ENCODE measurements at regions not wholly inside any gene's neighbourhood (a gene's known extent, or its start where the extent isn't known, plus 50 kb on each side); places are given as distances from the start of the nearest gene placed in this dataset.

DNA sequence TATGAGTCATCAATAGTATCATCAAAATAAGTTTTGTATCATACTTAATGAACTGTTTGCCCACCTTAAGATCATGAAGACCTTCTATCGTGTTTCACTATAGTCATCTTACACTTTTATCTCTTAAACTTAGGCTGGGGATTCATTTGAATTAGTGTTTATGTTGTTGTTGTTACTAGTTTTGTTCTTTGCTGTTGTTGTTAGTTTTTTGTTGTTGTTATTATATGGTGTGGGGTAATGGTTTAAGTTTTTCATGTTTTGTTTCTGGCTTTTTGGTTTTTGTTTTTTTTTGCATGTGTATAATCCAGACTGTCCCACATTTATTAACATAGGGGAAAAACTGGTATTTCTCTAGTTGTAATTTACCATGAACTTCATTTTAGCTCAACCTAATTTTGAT lies 965.1 kb upstream of the MIR17HG start:
- Mint-ChIP-seq H3K9me3 (peaks cover 5 to 9% of the 10 kb centered on the region in 2 donors), H3K4me1 (ENCODE audit: low read depth) (no peaks in the 10 kb centered on the region), H3K4me3 (no peak overlapping the region), H3K36me3 (ENCODE audit: insufficient read depth in 2 of 2) (no peaks in the 10 kb centered on the region), H3K27ac (no peak overlapping the region), H3K27me3 (ENCODE audit: low read depth) (no peaks in the 10 kb centered on the region)
- DNase-seq (no peak), ATAC-seq (replicated peaks in 1 of 2) (no peak)

DNA sequence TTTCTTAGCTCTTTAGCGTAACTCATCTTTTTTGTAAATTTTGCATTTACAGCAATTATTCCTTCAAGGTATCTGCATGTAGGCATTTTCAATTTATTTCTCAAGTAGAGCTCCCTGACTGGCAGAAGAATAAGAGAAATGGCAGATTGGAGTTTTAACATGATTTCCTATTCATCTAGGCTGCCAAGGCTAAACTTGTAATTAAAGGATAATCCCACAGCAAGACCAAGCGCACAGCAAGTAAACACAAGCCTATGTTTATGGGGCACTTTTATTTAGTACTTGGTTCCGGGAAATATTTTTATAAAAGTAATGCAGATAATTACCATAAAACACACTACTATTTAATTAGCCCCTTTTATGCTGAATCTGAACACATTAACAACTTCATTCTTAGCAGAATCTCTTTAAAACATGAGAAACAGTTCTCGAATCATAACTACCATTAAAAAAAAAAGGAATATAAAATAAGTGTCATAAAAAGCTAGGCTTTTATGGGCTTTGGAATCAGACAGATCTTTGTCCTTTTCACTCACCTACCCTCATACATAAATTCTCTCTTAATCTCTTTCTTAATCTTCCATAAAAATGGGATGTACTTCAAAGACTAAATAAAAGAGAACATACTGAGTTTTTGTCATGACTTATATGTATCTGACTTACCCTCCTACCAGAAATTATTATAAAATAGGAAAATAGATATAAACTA lies 961.6 kb upstream of the MIR17HG start:
- Mint-ChIP-seq H3K27me3 (ENCODE audit: low read depth) (no peaks in the 10 kb centered on the region), H3K36me3 (ENCODE audit: insufficient read depth in 2 of 2) (peaks cover 2 to 4% of the 10 kb centered on the region in 2 donors), H3K4me3 (no peak overlapping the region), H3K4me1 (ENCODE audit: low read depth) (no peaks in the 10 kb centered on the region), H3K9me3 (peaks cover 15 to 16% of the 10 kb centered on the region in 2 donors), H3K27ac (no peak overlapping the region)
- ATAC-seq (replicated peaks in 1 of 2) = no peak
- DNase-seq = no peak

DNA sequence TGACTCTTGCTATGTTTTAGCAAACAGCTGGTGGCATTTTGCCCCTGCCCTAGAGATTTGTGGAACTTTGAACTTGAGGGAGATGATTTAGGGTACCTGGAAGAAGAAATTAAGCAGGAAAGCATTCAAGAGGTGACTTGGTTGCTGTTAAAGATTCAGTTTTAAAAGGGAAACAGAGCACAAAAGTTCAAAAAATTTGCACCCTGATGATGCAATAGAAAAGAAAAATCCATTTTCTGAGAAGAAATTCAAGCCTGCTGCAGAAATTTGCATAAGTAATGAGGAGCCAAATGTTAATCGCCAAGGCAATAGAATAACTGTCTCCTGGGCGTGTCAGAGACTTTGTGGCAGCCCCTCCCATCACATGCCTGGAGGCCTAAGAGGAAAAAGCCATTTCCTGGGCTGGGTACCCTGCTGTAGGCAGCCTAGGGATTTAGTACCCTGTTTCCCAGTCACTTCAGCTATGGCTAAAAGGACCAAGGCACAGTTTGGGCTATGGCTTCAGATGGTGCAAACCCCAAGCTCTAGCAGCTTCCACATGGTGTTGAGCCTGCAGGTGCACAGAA lies 958.5 kb upstream of the MIR17HG start:
- DNase-seq (no peak), ATAC-seq (replicated peaks in 1 of 2) (no peak)
- Mint-ChIP-seq H3K36me3 (ENCODE audit: insufficient read depth in 2 of 2) (peaks cover 2 to 5% of the 10 kb centered on the region in 2 donors), H3K27me3 (ENCODE audit: low read depth) (no peaks in the 10 kb centered on the region), H3K4me3 (no peak overlapping the region), H3K27ac (no peak overlapping the region), H3K4me1 (ENCODE audit: low read depth) (no peaks in the 10 kb centered on the region), H3K9me3 (peaks cover 19% of the 10 kb centered on the region in 2 donors)

DNA sequence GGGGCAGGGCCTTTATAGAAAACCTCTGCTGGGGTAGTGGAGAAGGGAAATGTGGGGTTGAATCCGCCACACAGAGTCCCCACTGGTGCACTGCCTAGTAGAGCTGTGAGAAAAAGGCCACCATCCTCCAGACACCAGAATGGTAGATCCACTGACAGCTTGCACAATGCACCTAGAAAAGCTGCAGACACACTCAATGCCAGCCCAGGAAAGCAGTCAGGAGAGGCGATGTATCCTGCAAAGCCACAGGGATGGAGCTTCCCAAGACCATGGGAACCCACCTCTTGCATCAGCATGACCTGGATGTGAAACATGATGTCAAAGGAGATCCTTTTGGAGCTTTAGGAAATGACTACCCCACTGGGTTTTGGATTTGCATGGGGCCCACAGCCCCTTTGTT lies 958.0 kb upstream of the MIR17HG start:
- no peak overlapping the region for H3K27ac Mint-ChIP-seq
- H3K27me3 Mint-ChIP-seq (ENCODE audit: low read depth) = no peaks in the 10 kb centered on the region
- ATAC-seq (replicated peaks in 1 of 2) (no peak), DNase-seq (no peak)
- H3K4me3 Mint-ChIP-seq = no peak overlapping the region
- H3K9me3 Mint-ChIP-seq = peaks cover 19% of the 10 kb centered on the region in 2 donors
- peaks cover 2 to 5% of the 10 kb centered on the region in 2 donors for H3K36me3 Mint-ChIP-seq (ENCODE audit: insufficient read depth in 2 of 2)
- no peaks in the 10 kb centered on the region for H3K4me1 Mint-ChIP-seq (ENCODE audit: low read depth)

DNA sequence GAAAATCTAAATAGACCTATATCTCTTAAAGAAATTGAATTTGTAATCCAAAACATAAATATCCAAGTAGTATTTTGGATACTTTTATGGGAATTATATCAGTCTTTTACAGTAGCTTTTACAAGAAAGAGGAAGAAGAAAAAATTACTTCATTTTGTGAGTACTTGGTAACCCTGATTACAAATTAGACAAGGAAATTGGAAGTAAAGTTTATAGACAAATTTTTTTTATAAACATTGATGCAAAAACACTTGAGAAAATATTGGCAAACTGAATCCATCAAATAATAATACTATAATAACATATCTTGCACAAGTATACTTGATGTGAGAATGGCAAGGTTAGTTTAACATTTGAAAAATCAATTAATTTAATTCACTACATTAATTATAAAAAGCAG lies 954.1 kb upstream of the MIR17HG start:
- Mint-ChIP-seq H3K27me3 (ENCODE audit: low read depth) (no peaks in the 10 kb centered on the region), H3K4me3 (no peak overlapping the region), H3K9me3 (peaks cover 13 to 15% of the 10 kb centered on the region in 2 donors), H3K27ac (no peak overlapping the region), H3K36me3 (ENCODE audit: insufficient read depth in 2 of 2) (peaks cover 2 to 5% of the 10 kb centered on the region in 2 donors), H3K4me1 (ENCODE audit: low read depth) (no peaks in the 10 kb centered on the region)
- ATAC-seq (replicated peaks in 1 of 2) (no peak), DNase-seq (no peak)

DNA sequence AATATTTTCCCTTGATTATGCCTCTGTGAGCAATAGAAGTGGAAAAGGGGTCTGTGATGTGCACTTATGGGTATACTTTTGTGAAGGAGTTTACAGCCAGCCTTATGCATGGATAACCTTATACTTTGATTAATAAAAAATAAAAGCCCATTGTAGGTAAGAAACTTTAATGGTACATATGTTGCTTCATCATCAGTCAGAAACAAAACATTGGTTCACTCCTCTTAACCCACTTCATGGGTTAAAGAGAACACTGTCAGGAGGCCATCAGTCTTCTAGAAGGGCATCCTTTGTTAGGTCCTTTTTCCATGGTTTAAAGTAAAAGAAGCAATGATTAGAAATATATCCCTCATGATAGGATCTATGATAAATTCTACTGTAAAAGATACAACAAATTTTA lies 952.1 kb upstream of the MIR17HG start:
- Mint-ChIP-seq H3K4me3 (no peak overlapping the region), H3K27ac (no peak overlapping the region), H3K27me3 (ENCODE audit: low read depth) (no peaks in the 10 kb centered on the region), H3K4me1 (ENCODE audit: low read depth) (no peaks in the 10 kb centered on the region), H3K36me3 (ENCODE audit: insufficient read depth in 2 of 2) (peaks cover 0 to 1% of the 10 kb centered on the region in 2 donors), H3K9me3 (peaks cover 13% of the 10 kb centered on the region in 2 donors)
- DNase-seq (no peak), ATAC-seq (replicated peaks in 1 of 2) (no peak)

DNA sequence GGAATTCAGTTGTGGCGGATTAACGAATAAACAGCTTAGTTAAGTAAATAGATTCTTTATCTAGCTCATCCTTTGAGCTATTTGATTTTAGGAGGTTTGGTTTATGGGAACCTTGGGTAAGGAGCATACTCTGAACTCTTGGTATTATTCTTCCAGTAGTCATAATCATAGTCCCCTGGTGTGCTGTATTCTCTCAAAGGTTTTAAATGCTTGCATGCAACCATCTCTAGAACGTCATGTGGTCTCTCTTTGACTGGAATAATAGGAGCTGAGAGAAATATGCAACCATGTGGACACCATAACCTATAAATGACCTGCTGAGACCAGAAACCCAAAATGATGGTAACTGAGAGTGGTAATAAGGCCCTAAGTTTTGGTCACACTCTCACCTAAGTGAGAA lies 951.6 kb upstream of the MIR17HG start:
- Mint-ChIP-seq H3K27ac (no peak overlapping the region), H3K9me3 (peaks cover 12 to 13% of the 10 kb centered on the region in 2 donors), H3K4me1 (ENCODE audit: low read depth) (no peaks in the 10 kb centered on the region), H3K27me3 (ENCODE audit: low read depth) (no peaks in the 10 kb centered on the region), H3K36me3 (ENCODE audit: insufficient read depth in 2 of 2) (peaks cover 0 to 1% of the 10 kb centered on the region in 2 donors), H3K4me3 (no peak overlapping the region)
- DNase-seq = no peak
- no peak for ATAC-seq (replicated peaks in 1 of 2)

DNA sequence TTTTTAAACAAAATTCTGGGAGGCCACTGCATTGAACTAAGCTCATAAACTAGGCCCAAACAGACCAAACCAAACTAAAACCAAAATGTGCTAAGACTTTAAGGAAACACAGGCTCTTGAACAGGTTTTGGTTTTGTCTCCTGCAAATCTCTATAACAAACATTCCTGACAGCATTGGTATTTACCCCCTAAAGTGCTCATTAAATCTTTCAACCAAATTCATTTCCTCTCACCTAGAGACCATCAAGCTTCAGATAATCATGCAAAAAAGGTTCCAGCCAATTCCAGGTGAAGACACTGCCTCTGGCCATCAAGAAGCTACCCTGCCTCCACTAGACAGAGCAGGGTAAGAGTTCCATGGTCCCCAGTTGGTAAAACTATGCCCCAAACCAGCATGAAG lies 951.2 kb upstream of the MIR17HG start:
- DNase-seq (no peak), ATAC-seq (replicated peaks in 1 of 2) (no peak)
- H3K4me1 Mint-ChIP-seq (ENCODE audit: low read depth) = no peaks in the 10 kb centered on the region
- H3K9me3 Mint-ChIP-seq = peaks cover 8 to 9% of the 10 kb centered on the region in 2 donors
- no peaks in the 10 kb centered on the region for H3K27me3 Mint-ChIP-seq (ENCODE audit: low read depth)
- H3K36me3 Mint-ChIP-seq (ENCODE audit: insufficient read depth in 2 of 2) = peaks cover 0 to 1% of the 10 kb centered on the region in 2 donors
- no peak overlapping the region for H3K27ac Mint-ChIP-seq
- no peak overlapping the region for H3K4me3 Mint-ChIP-seq

DNA sequence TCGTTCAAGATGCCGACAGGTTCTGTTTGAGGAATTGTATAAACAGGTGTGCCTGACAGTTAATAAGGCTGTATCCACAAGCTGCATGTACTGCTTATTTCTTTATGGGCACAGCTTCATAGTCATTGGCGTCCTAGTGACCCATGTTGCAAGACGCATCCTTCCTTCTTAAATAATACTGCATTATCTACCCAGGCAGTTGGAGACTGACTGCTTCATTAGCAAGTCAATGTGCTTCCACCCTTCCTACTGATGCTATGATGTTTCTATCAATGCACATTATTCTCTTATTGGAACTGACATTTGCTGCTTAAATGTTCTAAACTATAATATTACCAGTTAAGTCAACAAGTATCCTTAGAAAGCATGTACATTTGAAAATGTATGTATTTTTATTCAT lies 950.0 kb upstream of the MIR17HG start:
- H3K9me3 Mint-ChIP-seq = peaks cover 8% of the 10 kb centered on the region in 2 donors
- H3K27ac Mint-ChIP-seq = no peak overlapping the region
- no peaks in the 10 kb centered on the region for H3K36me3 Mint-ChIP-seq (ENCODE audit: insufficient read depth in 2 of 2)
- H3K27me3 Mint-ChIP-seq (ENCODE audit: low read depth) = no peaks in the 10 kb centered on the region
- H3K4me3 Mint-ChIP-seq = no peak overlapping the region
- DNase-seq (no peak), ATAC-seq (replicated peaks in 1 of 2) (no peak)
- H3K4me1 Mint-ChIP-seq (ENCODE audit: low read depth) = no peaks in the 10 kb centered on the region

DNA sequence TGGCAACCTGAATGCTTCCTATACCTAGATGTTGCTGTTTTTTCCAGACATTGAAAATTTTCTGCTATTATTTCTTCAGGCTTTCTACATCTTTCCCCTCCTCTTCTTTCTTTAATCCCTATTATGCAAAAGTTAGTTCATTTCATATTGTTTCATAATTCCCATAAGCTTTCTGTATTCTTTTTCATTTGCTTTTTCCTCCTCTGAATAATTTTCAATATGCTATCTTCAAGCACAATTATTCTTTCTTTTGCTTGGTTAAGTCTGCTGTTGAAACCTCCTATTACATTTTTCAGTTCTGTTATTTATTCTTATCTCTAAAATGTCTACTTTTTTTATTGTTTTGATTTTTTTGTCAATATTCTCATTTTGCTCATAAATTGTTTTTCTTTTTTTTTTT lies 947.1 kb upstream of the MIR17HG start:
- no peak for DNase-seq
- Mint-ChIP-seq H3K4me3 (no peak overlapping the region), H3K27me3 (ENCODE audit: low read depth) (no peaks in the 10 kb centered on the region), H3K4me1 (ENCODE audit: low read depth) (no peaks in the 10 kb centered on the region), H3K9me3 (peaks cover 8 to 9% of the 10 kb centered on the region in 2 donors), H3K27ac (no peak overlapping the region), H3K36me3 (ENCODE audit: insufficient read depth in 2 of 2) (no peaks in the 10 kb centered on the region)
- ATAC-seq (replicated peaks in 1 of 2) = no peak

DNA sequence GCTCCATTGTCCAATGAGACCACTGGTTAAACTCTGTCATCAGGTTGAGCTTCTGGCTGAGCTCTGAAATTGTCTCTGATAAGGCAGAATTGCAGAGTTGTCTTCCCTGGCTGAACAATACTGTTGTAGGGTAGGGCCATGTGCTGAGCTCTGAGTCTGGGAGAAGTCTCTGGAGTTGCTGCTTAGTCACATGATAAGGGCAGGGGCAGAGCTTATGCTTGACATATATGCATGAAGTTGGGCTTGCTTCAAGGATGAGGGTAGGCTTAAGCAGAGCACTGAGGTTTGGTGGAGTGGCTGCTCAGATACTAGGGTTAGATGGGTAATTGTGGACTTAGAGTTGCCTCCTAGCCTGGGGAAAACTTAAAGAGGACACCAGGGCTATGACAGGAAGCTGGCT lies 946.3 kb upstream of the MIR17HG start:
- H3K9me3 Mint-ChIP-seq = peaks cover 8 to 10% of the 10 kb centered on the region in 2 donors
- ATAC-seq (replicated peaks in 1 of 2) (no peak), DNase-seq (no peak)
- no peaks in the 10 kb centered on the region for H3K36me3 Mint-ChIP-seq (ENCODE audit: insufficient read depth in 2 of 2)
- H3K4me1 Mint-ChIP-seq (ENCODE audit: low read depth) = no peaks in the 10 kb centered on the region
- no peak overlapping the region for H3K4me3 Mint-ChIP-seq
- no peaks in the 10 kb centered on the region for H3K27me3 Mint-ChIP-seq (ENCODE audit: low read depth)
- no peak overlapping the region for H3K27ac Mint-ChIP-seq

DNA sequence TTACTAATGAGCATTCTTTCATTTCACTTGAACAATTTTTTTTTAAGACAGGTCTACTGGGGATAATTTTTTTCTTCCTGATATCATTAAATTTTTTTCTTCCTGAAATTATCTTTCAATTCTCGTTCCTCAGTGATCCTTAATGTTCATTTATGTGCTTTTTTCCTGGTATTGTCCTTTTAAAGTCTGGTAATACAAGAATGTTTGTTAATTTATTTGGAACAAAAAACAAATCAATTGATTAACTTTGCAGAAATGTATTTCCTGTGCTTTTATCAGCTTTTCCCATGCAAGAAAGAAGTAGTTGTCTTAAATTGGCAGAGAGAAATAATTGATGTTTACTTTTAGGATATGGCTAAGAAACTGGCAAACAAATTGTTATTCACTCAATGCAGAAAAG lies 945.4 kb upstream of the MIR17HG start:
- no peaks in the 10 kb centered on the region for H3K36me3 Mint-ChIP-seq (ENCODE audit: insufficient read depth in 2 of 2)
- peaks cover 2 to 12% of the 10 kb centered on the region in 2 donors for H3K9me3 Mint-ChIP-seq
- H3K27me3 Mint-ChIP-seq (ENCODE audit: low read depth) = no peaks in the 10 kb centered on the region
- H3K27ac Mint-ChIP-seq = no peak overlapping the region
- no peak for DNase-seq
- no peak overlapping the region for H3K4me3 Mint-ChIP-seq
- no peak for ATAC-seq (replicated peaks in 1 of 2)
- H3K4me1 Mint-ChIP-seq (ENCODE audit: low read depth) = no peaks in the 10 kb centered on the region

DNA sequence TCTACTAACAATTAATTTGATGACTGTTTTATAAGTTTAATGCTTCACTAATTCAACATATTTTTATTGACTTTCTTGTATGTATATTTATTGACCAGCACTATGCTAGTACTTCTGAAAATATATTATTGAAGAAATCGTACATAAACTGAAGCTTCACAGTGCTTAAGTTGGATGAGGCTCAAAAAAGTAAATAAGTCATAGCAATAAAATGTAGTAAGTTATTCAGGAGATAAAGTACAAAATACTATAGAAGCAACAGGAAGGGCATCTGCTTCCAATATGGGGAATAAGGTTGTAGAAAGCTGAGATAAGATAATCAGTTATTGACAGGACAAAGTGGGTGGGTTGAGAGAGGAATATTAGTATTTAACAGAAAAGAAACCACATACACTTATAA lies 944.9 kb upstream of the MIR17HG start:
- Mint-ChIP-seq H3K4me1 (ENCODE audit: low read depth) (no peaks in the 10 kb centered on the region), H3K27me3 (ENCODE audit: low read depth) (no peaks in the 10 kb centered on the region), H3K27ac (no peak overlapping the region), H3K36me3 (ENCODE audit: insufficient read depth in 2 of 2) (no peaks in the 10 kb centered on the region), H3K4me3 (no peak overlapping the region), H3K9me3 (peaks cover 4 to 11% of the 10 kb centered on the region in 2 donors)
- DNase-seq (no peak), ATAC-seq (replicated peaks in 1 of 2) (no peak)
